Activated CD4-positive, alpha-beta T cell treated with anti-CD3 and anti-CD28 coated beads for 36 hours (primary cell): ENCODE measurements at regions not wholly inside any gene's neighbourhood (a gene's known extent, or its start where the extent isn't known, plus 50 kb on each side); places are given as distances from the start of the nearest gene placed in this dataset.

ENCODE experiments used
- ATAC-seq: fragments of 200-7000 bp; cut with Tn5 transposase; one replicate; pipeline ENCODE4 v1.10.0; 2021; ENCODE audit warnings: mild to moderate bottlenecking, moderate library complexity
- CTCF ChIA-PET: fragments of 350-600 bp; sonication (Branson Sonifier 250); formaldehyde crosslinking; loops from one replicate; lab custom pipeline; 2021; ENCODE audit warnings: antibody characterized with exemption; lab: Charles Lee
- POLR2A ChIA-PET: fragments of 350-600 bp; sonication (Branson Sonifier 250); formaldehyde crosslinking; loops from one replicate; lab custom pipeline; 2021; ENCODE audit warnings: antibody characterized with exemption, inconsistent platforms; lab: Charles Lee
- DNase-seq: peaks from one replicate; pipeline ENCODE4 v3.0.0-alpha.2; 2020
- H3K27ac Mint-ChIP-seq: one replicate; pipeline ENCODE4 v1.8.0; 2021; ENCODE audit warnings: mixed read lengths
- H3K27me3 Mint-ChIP-seq: one replicate; pipeline ENCODE4 v1.8.0; 2021; ENCODE audit warnings: mixed read lengths
- H3K36me3 Mint-ChIP-seq: one replicate; pipeline ENCODE4 v1.8.0; 2021; ENCODE audit warnings: low read depth, mixed read lengths
- H3K4me1 Mint-ChIP-seq: one replicate; pipeline ENCODE4 v1.8.0; 2021; ENCODE audit warnings: mixed read lengths
- H3K4me3 Mint-ChIP-seq: one replicate; pipeline ENCODE4 v1.8.0; 2021; ENCODE audit warnings: mild to moderate bottlenecking, moderate library complexity, mixed read lengths
- H3K9me3 Mint-ChIP-seq: one replicate; pipeline ENCODE4 v1.8.0; 2021; ENCODE audit warnings: low read depth, mixed read lengths
- intact Hi-C, 2 experiments: fragments of 100-400 bp; cut with DNase I in 1 of 2; cut with micrococcal nuclease in 1 of 2; formaldehyde crosslinking; loops; one replicate each; pipeline versions ENCODE4 v1.14.2 to v1.15.1; 2022 to 2024; cut with DNase I, micrococcal nuclease

DNA sequence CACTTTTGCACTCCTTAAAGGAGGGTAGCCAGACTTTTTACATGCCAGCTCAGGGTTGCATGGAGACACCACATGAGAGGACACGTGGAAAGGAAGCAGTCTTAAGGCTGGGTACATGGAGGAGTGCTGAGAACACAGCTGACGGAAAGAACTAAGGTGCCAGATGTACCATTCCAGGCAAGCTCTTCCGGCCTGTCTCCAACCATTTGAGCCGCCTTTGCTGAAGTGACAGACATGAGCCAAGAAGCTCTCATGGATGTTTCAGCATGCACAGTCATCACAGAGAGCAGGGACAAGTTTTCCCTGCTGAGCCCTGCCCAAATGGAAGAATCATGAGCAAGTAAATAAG lies 83.4 kb upstream of the BMP2K start:
- Mint-ChIP-seq H3K27ac (no peak overlapping the region), H3K4me1 (peaks cover 12% of the 10 kb centered on the region), H3K27me3 (peaks cover 2% of the 10 kb centered on the region), H3K9me3 (no peaks in the 10 kb centered on the region), H3K36me3 (no peaks in the 10 kb centered on the region), H3K4me3 (no peak overlapping the region)
- POLR2A ChIA-PET, result no interaction called here
- DNase-seq (no peak), ATAC-seq (no peak)
- intact Hi-C loops, result no loop called here
- CTCF ChIA-PET, result interaction anchor here (0.5 kb wide), 1 partner anchor 232 kb away, joined by 3 read pairs; no protein-coding TSS in a partner anchor

DNA sequence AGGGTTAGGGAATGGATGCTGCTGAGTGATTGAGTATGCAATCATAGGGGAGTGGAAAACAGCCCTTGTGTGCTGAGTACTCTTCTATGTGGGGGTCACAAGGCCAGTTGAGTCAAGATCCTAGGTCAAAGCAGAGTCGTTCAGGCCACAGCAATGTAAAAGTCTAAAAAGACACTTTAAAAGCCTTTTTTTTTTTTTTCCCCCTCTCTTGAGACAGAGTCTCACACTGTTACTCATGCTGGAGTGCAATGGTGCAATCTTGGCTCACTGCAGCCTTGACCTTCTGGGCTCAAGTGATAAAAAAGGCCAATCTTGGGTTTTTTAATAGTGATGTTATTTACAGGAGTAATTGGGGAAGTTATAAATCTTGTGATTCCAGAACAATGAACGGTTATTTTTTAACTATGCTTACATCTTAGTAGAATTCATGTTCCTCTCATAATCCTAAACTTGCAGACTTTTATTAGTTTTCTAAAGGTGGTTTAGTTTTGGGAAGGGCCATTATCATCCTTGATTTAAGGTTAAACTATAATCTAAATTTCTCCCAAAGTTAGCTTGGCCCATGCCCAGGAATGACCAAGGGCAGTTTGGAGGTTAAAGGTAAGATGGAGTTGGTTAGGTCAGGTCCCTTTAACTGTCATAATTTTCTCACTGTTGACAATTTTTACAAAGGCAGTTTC lies 82.2 kb upstream of the BMP2K start:
- no peak for ATAC-seq
- Mint-ChIP-seq H3K36me3 (no peaks in the 10 kb centered on the region), H3K4me3 (no peak overlapping the region), H3K27me3 (peaks cover 2% of the 10 kb centered on the region), H3K27ac (no peak overlapping the region), H3K9me3 (no peaks in the 10 kb centered on the region), H3K4me1 (peaks cover 12% of the 10 kb centered on the region)
- ChIA-PET POLR2A (no interaction called here), CTCF (interaction anchor here (0.6 kb wide), 1 partner anchor 52 kb away, joined by 3 read pairs; no protein-coding TSS in a partner anchor)
- no peak for DNase-seq
- intact Hi-C loops, result no loop called here

- DNase-seq (no peak), ATAC-seq (no peak)
- Mint-ChIP-seq H3K36me3 (no peaks in the 10 kb centered on the region), H3K4me3 (no peak overlapping the region), H3K4me1 (peaks cover 12% of the 10 kb centered on the region), H3K27me3 (peaks cover 2% of the 10 kb centered on the region), H3K27ac (no peak overlapping the region), H3K9me3 (no peaks in the 10 kb centered on the region)
- POLR2A ChIA-PET, result no interaction called here
- CTCF ChIA-PET, result interaction anchor here (0.6 kb wide), 1 partner anchor 51 kb away, joined by 3 read pairs; no protein-coding TSS in a partner anchor
- intact Hi-C loops, result no loop called here
Measured at GRCh38 chr4:78694457-78694787, 81.7 kb upstream of the BMP2K start.

- Mint-ChIP-seq H3K27me3 (no peaks in the 10 kb centered on the region), H3K4me1 (peaks cover 12% of the 10 kb centered on the region), H3K9me3 (no peaks in the 10 kb centered on the region), H3K27ac (no peak overlapping the region), H3K36me3 (no peaks in the 10 kb centered on the region), H3K4me3 (no peak overlapping the region)
- CTCF ChIA-PET, result interaction anchor here (1.7 kb wide), 1 partner anchor 155 kb away, joined by 3 read pairs; no protein-coding TSS in a partner anchor
- POLR2A ChIA-PET, result no interaction called here
- ATAC-seq (no peak), DNase-seq (no peak)
- intact Hi-C loops, result no loop called here
Measured at GRCh38 chr4:78695910-78696309, 80.2 kb upstream of the BMP2K start.

- intact Hi-C loops, result no loop called here
- ATAC-seq (no peak), DNase-seq (no peak)
- H3K4me3 Mint-ChIP-seq, result no peak overlapping the region
- peaks cover 4% of the 10 kb centered on the region for H3K36me3 Mint-ChIP-seq
- no peaks in the 10 kb centered on the region for H3K27me3 Mint-ChIP-seq
- CTCF ChIA-PET, result interaction anchor here (0.7 kb wide), 1 partner anchor 88 kb away, joined by 3 read pairs; no protein-coding TSS in a partner anchor
- peaks cover 9% of the 10 kb centered on the region for H3K9me3 Mint-ChIP-seq
- no peak overlapping the region for H3K27ac Mint-ChIP-seq
- peaks cover 2% of the 10 kb centered on the region for H3K4me1 Mint-ChIP-seq
- POLR2A ChIA-PET, result no interaction called here
Measured at GRCh38 chr4:78703079-78703478, 73.1 kb upstream of the BMP2K start.

DNA sequence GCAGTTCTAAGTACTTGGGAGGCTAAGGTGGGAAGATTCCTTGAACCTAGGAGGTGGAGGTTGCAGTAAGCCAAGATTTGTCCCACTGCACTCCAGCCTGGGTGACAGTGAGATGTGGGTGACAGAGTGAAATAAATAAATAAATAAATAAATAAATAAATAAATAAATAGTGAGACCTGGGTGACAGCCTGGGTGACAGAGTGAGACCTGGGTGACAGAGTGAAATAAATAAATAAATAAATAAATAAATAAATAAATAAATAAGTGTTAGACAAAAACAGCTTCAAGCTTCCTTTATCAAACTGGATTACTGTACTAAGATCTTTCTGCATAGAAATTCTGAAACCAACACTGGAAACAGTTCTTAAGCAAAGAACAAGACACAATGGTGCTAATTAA lies 71.8 kb upstream of the BMP2K start:
- Mint-ChIP-seq H3K36me3 (peaks cover 4% of the 10 kb centered on the region), H3K9me3 (peaks cover 9% of the 10 kb centered on the region), H3K27me3 (no peaks in the 10 kb centered on the region), H3K4me3 (no peak overlapping the region), H3K27ac (no peak overlapping the region), H3K4me1 (peaks cover 2% of the 10 kb centered on the region)
- no peak for ATAC-seq
- ChIA-PET POLR2A (no interaction called here), CTCF (interaction anchor here (1.0 kb wide), 1 partner anchor 37 kb away, joined by 3 read pairs; no protein-coding TSS in a partner anchor)
- no peak for DNase-seq
- intact Hi-C loops, result no loop called here

DNA sequence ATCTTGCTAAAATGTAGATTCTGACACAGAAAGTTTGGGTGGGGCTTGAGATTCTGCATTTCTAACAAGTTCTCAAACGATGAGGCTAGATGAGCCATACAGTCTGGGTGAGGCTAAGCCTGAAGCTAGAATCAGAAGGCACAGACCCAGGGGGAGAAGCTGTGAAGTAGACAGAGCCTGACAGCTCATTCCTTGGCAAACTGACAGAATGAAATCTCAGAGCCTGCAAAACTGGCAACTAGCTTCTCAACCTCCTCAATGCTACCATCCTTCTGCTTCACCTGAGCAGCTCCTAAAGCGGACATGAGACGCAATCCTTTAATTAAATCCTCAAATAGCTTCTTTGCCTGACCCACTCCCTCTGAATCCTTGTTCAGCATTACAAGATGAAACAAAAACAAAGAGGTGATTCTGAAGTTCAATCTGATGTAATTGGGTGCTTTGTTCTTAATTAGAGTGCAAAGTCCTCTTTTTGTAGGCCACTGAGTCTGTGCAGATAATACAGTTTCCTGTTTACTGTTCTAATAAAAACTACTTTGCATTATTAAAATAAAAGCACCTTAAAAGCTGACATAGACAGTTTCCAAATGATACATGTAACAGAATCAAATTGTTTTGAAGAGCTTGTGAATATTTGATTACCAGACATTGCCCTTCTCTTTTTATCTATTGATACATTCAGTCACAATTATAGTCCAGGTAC lies 71.0 kb upstream of the BMP2K start:
- DNase-seq (no peak), ATAC-seq (no peak)
- peaks cover 4% of the 10 kb centered on the region for H3K36me3 Mint-ChIP-seq
- ChIA-PET CTCF (interaction anchor here (0.9 to 1.0 kb wide), 2 partner anchors 31 to 38 kb away, joined by 3 read pairs; no protein-coding TSS in a partner anchor), POLR2A (no interaction called here)
- H3K4me3 Mint-ChIP-seq, result no peak overlapping the region
- intact Hi-C loops, result no loop called here
- peaks cover 2% of the 10 kb centered on the region for H3K4me1 Mint-ChIP-seq
- no peaks in the 10 kb centered on the region for H3K27me3 Mint-ChIP-seq
- no peak overlapping the region for H3K27ac Mint-ChIP-seq
- H3K9me3 Mint-ChIP-seq, result peaks cover 9% of the 10 kb centered on the region

- Mint-ChIP-seq H3K27ac (no peak overlapping the region), H3K4me3 (no peak overlapping the region), H3K36me3 (peaks cover 4% of the 10 kb centered on the region), H3K9me3 (peaks cover 9% of the 10 kb centered on the region), H3K27me3 (no peaks in the 10 kb centered on the region), H3K4me1 (peaks cover 2% of the 10 kb centered on the region)
- no peak for DNase-seq
- intact Hi-C loops, result no loop called here
- ChIA-PET CTCF (no interaction called here), POLR2A (no interaction called here)
- ATAC-seq, result no peak
Measured at GRCh38 chr4:78706302-78706701, 69.8 kb upstream of the BMP2K start.

GRCh38 chr4:78707268-78707667 lies 68.9 kb upstream of the BMP2K start:
- H3K36me3 Mint-ChIP-seq, result peaks cover 4% of the 10 kb centered on the region
- DNase-seq, result no peak
- H3K4me3 Mint-ChIP-seq, result no peak overlapping the region
- no peak overlapping the region for H3K27ac Mint-ChIP-seq
- no peak for ATAC-seq
- peaks cover 9% of the 10 kb centered on the region for H3K9me3 Mint-ChIP-seq
- POLR2A ChIA-PET, result interaction anchor here (0.9 kb wide), 1 partner anchor 9 kb away, joined by 3 read pairs; no protein-coding TSS in a partner anchor
- H3K4me1 Mint-ChIP-seq, result peaks cover 2% of the 10 kb centered on the region
- CTCF ChIA-PET, result interaction anchor here (1.2 kb wide), 1 partner anchor 8 kb away, joined by 4 read pairs; no protein-coding TSS in a partner anchor
- intact Hi-C loops, result no loop called here
- H3K27me3 Mint-ChIP-seq, result no peaks in the 10 kb centered on the region

- ATAC-seq (no peak), DNase-seq (no peak)
- ChIA-PET CTCF (interaction anchor here (1.2 kb wide), 1 partner anchor 9 kb away, joined by 4 read pairs; no protein-coding TSS in a partner anchor), POLR2A (interaction anchor here (0.9 kb wide), 1 partner anchor 10 kb away, joined by 3 read pairs; no protein-coding TSS in a partner anchor)
- peaks cover 2% of the 10 kb centered on the region for H3K4me1 Mint-ChIP-seq
- no peak overlapping the region for H3K4me3 Mint-ChIP-seq
- no peak overlapping the region for H3K27ac Mint-ChIP-seq
- H3K27me3 Mint-ChIP-seq, result no peaks in the 10 kb centered on the region
- intact Hi-C loops, result no loop called here
- H3K36me3 Mint-ChIP-seq, result peaks cover 4% of the 10 kb centered on the region
- peaks cover 5% of the 10 kb centered on the region for H3K9me3 Mint-ChIP-seq
Measured at GRCh38 chr4:78707793-78708192, 68.4 kb upstream of the BMP2K start.

DNA sequence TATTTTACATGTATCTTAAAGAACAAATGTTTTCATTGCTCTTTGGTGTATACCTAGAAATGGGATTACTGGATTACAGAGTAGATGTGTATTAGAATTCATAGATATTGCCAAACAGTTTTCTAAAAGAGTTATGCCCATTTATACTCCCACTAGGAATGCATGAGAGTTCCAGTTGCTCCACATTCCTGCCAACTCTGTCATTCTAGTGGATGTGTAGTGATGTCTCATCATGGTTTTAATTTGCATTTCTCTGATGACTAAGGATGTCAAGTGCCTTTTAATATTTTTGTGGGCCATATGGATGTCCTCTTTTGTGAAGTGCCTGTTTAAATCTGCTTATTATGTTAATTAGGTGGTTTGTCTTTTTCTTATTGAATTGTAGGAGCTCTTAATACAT lies 65.6 kb upstream of the BMP2K start:
- Mint-ChIP-seq H3K27ac (no peak overlapping the region), H3K4me1 (peaks cover 2% of the 10 kb centered on the region), H3K9me3 (no peaks in the 10 kb centered on the region), H3K27me3 (no peaks in the 10 kb centered on the region), H3K36me3 (no peaks in the 10 kb centered on the region), H3K4me3 (no peak overlapping the region)
- ChIA-PET POLR2A (no interaction called here), CTCF (interaction anchor here (1.1 kb wide), 1 partner anchor 27 kb away, joined by 3 read pairs; no protein-coding TSS in a partner anchor)
- ATAC-seq (no peak), DNase-seq (no peak)
- intact Hi-C loops, result no loop called here
